Large intestine (tissue), 3 donors: ENCODE measurements at regions not wholly inside any gene's neighbourhood (a gene's known extent, or its start where the extent isn't known, plus 50 kb on each side); places are given as distances from the start of the nearest gene placed in this dataset.

Experiments used
- DNase-seq, 2 donors: peaks; one replicate each; pipeline versions ENCODE4 v3.0.0 to v3.0.0-alpha.2; 2013
- H3K27ac ChIP-seq: one replicate; pipeline ENCODE4 v1.5.1; 2013; ENCODE audit warnings: low read length
- H3K27me3 ChIP-seq: 2 replicates; pipeline ENCODE4 v1.6.1; 2013; ENCODE audit warnings: low read length; ENCODE audit not compliant: control insufficient read depth, insufficient read depth
- H3K36me3 ChIP-seq: 2 replicates; pipeline ENCODE4 v1.6.1; 2013; ENCODE audit warnings: low read length; ENCODE audit not compliant: control insufficient read depth, insufficient read depth
- H3K4me1 ChIP-seq: one replicate; pipeline ENCODE4 v1.6.1; 2013; ENCODE audit warnings: low read length; ENCODE audit not compliant: control insufficient read depth, insufficient read depth
- H3K4me3 ChIP-seq: one replicate; pipeline ENCODE4 v1.5.1; 2013; ENCODE audit warnings: low read length
- H3K9me3 ChIP-seq: one replicate; pipeline ENCODE4 v1.6.1; 2013; ENCODE audit warnings: mild to moderate bottlenecking, low read depth, low read length, moderate library complexity; ENCODE audit not compliant: control insufficient read depth
- WGBS: methylation state at CpG from one replicate; pipeline ENCODE4 v1.1.5; 2013; ENCODE audit warnings: low lambda C conversion rate; ENCODE audit not compliant: insufficient coverage; 5-methylcytosine and 5-hydroxymethylcytosine counted together

GRCh38 chr12:114975640-114976310 lies 291.8 kb upstream of the TBX3 start:
- Histone ChIP-seq H3K4me3 (no peak overlapping the region), H3K4me1 (no peaks in the 10 kb centered on the region), H3K9me3 (no peaks in the 10 kb centered on the region), H3K27ac (no peak overlapping the region), H3K36me3 (no peaks in the 10 kb centered on the region), H3K27me3 (no peaks in the 10 kb centered on the region)
- DNase-seq: no peak
- WGBS: no CpG with 5 or more reads among the region's 4 CpGs

- H3K27ac ChIP-seq: no peak overlapping the region
Observed at GRCh38 chr12:114974826-114975639, 291.1 kb upstream of the TBX3 start.

GRCh38 chr12:114974333-114974732 lies 290.4 kb upstream of the TBX3 start:
- no CpG with 5 or more reads among the region's 2 CpGs for WGBS
- no peak overlapping the region for H3K27ac ChIP-seq
- no peaks in the 10 kb centered on the region for H3K36me3 ChIP-seq
- no peak for DNase-seq
- H3K4me1 ChIP-seq: no peaks in the 10 kb centered on the region
- H3K4me3 ChIP-seq: no peak overlapping the region
- no peaks in the 10 kb centered on the region for H3K27me3 ChIP-seq
- no peaks in the 10 kb centered on the region for H3K9me3 ChIP-seq

More at GRCh38 chr12:114974826-114975639, 291.1 kb upstream of the TBX3 start:
- H3K4me3 ChIP-seq: no peak overlapping the region
- DNase-seq: no peak
- H3K27me3 ChIP-seq: no peaks in the 10 kb centered on the region
- H3K9me3 ChIP-seq: no peaks in the 10 kb centered on the region
- WGBS: 91% methylated on average over 4 of the region's 6 CpGs
- H3K36me3 ChIP-seq: no peaks in the 10 kb centered on the region
- H3K4me1 ChIP-seq: no peaks in the 10 kb centered on the region

GRCh38 chr12:114968727-114969126 lies 284.8 kb upstream of the TBX3 start:
- H3K27me3 ChIP-seq: no peaks in the 10 kb centered on the region
- H3K9me3 ChIP-seq: no peaks in the 10 kb centered on the region
- 90% methylated on average over 2 of the region's 4 CpGs for WGBS
- H3K4me1 ChIP-seq: no peaks in the 10 kb centered on the region
- no peak overlapping the region for H3K27ac ChIP-seq
- H3K4me3 ChIP-seq: no peak overlapping the region
- no peaks in the 10 kb centered on the region for H3K36me3 ChIP-seq
- no peak for DNase-seq

- no peaks in the 10 kb centered on the region for H3K9me3 ChIP-seq
- H3K4me3 ChIP-seq: no peak overlapping the region
- no peak overlapping the region for H3K27ac ChIP-seq
- WGBS: 100% methylated on average over 1 of the region's 5 CpGs
- no peaks in the 10 kb centered on the region for H3K36me3 ChIP-seq
- DNase-seq: no peak
- no peaks in the 10 kb centered on the region for H3K4me1 ChIP-seq
- no peaks in the 10 kb centered on the region for H3K27me3 ChIP-seq
Observed at GRCh38 chr12:114967151-114967550, 283.2 kb upstream of the TBX3 start.

- H3K27me3 ChIP-seq: no peaks in the 10 kb centered on the region
- no peak for DNase-seq
- H3K36me3 ChIP-seq: no peaks in the 10 kb centered on the region
- H3K9me3 ChIP-seq: no peaks in the 10 kb centered on the region
- H3K27ac ChIP-seq: no peak overlapping the region
- no CpG with 5 or more reads among the region's 2 CpGs for WGBS
- no peak overlapping the region for H3K4me3 ChIP-seq
- no peaks in the 10 kb centered on the region for H3K4me1 ChIP-seq
Observed at GRCh38 chr12:114964841-114965240, 280.9 kb upstream of the TBX3 start.

- no peaks in the 10 kb centered on the region for H3K4me1 ChIP-seq
Observed at GRCh38 chr12:114963846-114964245, 279.9 kb upstream of the TBX3 start.

GRCh38 chr12:114961491-114961890 lies 277.5 kb upstream of the TBX3 start:
- Histone ChIP-seq H3K36me3 (no peaks in the 10 kb centered on the region), H3K27ac (no peak overlapping the region), H3K4me3 (no peak overlapping the region), H3K9me3 (no peaks in the 10 kb centered on the region), H3K27me3 (no peaks in the 10 kb centered on the region), H3K4me1 (no peaks in the 10 kb centered on the region)
- no CpG with 5 or more reads among the region's 7 CpGs for WGBS
- no peak for DNase-seq

More at GRCh38 chr12:114963846-114964245, 279.9 kb upstream of the TBX3 start:
- WGBS: no CpG with 5 or more reads among the region's 4 CpGs
- Histone ChIP-seq H3K9me3 (no peaks in the 10 kb centered on the region), H3K4me3 (no peak overlapping the region), H3K36me3 (no peaks in the 10 kb centered on the region), H3K27me3 (no peaks in the 10 kb centered on the region), H3K27ac (no peak overlapping the region)
- DNase-seq: no peak

- no peak for DNase-seq
- no CpG with 5 or more reads among the region's 4 CpGs for WGBS
- no peak overlapping the region for H3K4me3 ChIP-seq
- no peaks in the 10 kb centered on the region for H3K27me3 ChIP-seq
- H3K27ac ChIP-seq: no peak overlapping the region
- no peaks in the 10 kb centered on the region for H3K4me1 ChIP-seq
- no peaks in the 10 kb centered on the region for H3K9me3 ChIP-seq
- no peaks in the 10 kb centered on the region for H3K36me3 ChIP-seq
Observed at GRCh38 chr12:114958538-114958937, 274.6 kb upstream of the TBX3 start.

GRCh38 chr12:114957225-114957624 lies 273.2 kb upstream of the TBX3 start:
- Histone ChIP-seq H3K9me3 (no peaks in the 10 kb centered on the region), H3K36me3 (no peaks in the 10 kb centered on the region), H3K27ac (no peak overlapping the region), H3K4me3 (no peak overlapping the region), H3K4me1 (no peaks in the 10 kb centered on the region), H3K27me3 (no peaks in the 10 kb centered on the region)
- DNase-seq: no peak
- no CpG with 5 or more reads among the region's 5 CpGs for WGBS
